RWPE1 (cell line): ENCODE measurements at regions not wholly inside any gene's neighbourhood (a gene's known extent, or its start where the extent isn't known, plus 50 kb on each side); places are given as distances from the start of the nearest gene placed in this dataset.

Source experiments
- CTCF ChIA-PET: fragments of 350-600 bp; sonication (Branson Sonifier 250); formaldehyde crosslinking; extraction: SDS; loops from one replicate; lab custom pipeline; 2021; lab: Yijun Ruan, JAX
- POLR2A ChIA-PET: fragments of 400-600 bp; formaldehyde crosslinking; extraction: SDS; loops from one replicate; lab custom pipeline; 2020; ENCODE audit warnings: antibody characterized with exemption; ENCODE audit not compliant: low non-redundant PET; lab: Yijun Ruan, JAX
- DNase-seq: peaks from one replicate; pipeline ENCODE4 v3.0.0; 2012; ENCODE audit warnings: low spot score
- H3K27ac ChIP-seq: fragments of 450-650 bp; 2 replicates; pipeline ENCODE4 v1.5.1; 2017
- CTCF ChIP-seq: fragments of 450-650 bp; conservative IDR thresholded peaks from 2 replicates; pipeline ENCODE4 v1.5.1; 2017; ENCODE audit warnings: low read depth, mild to moderate bottlenecking

- TF ChIP-seq CTCF, result no peak
- no peak for DNase-seq
- H3K27ac ChIP-seq, result no peak overlapping the region
- CTCF ChIA-PET, result no interaction called here
- POLR2A ChIA-PET, result no interaction called here
Observed at GRCh38 chr15:98167722-98168268, 207.3 kb downstream of the ARRDC4 start.

- no peak for TF ChIP-seq CTCF
- ChIA-PET CTCF (interaction anchor here (1.6 kb wide), 1 partner anchor 266 kb away, joined by 4 read pairs; no protein-coding TSS in a partner anchor), POLR2A (no interaction called here)
- no peak overlapping the region for H3K27ac ChIP-seq
- no peak for DNase-seq
Observed at GRCh38 chr15:98169551-98169950, 209.0 kb downstream of the ARRDC4 start.

- POLR2A ChIA-PET, result no interaction called here
- CTCF ChIA-PET, result interaction anchor here (0.5 to 0.7 kb wide), 3 partner anchors 335 to 1053 kb away, joined by 3 read pairs; no protein-coding TSS in a partner anchor
- DNase-seq, result peak; percentile 16
- no peak for TF ChIP-seq CTCF
- H3K27ac ChIP-seq, result no peak overlapping the region
Observed at GRCh38 chr15:98174286-98174685, 213.8 kb downstream of the ARRDC4 start.

GRCh38 chr15:98174841-98175240 lies 214.3 kb downstream of the ARRDC4 start:
- ChIA-PET CTCF (interaction anchor here (0.5 to 0.7 kb wide), 3 partner anchors 335 to 1054 kb away, joined by 3 read pairs; no protein-coding TSS in a partner anchor), POLR2A (no interaction called here)
- no peak for TF ChIP-seq CTCF
- no peak overlapping the region for H3K27ac ChIP-seq
- no peak for DNase-seq

GRCh38 chr15:98177966-98178592 lies 217.6 kb downstream of the ARRDC4 start:
- peak; percentile 96 for TF ChIP-seq CTCF
- ChIA-PET CTCF (interaction anchor here (0.5 to 2.8 kb wide), 34 partner anchors 15 to 969 kb away, joined by 3 to 58 read pairs (median 4); no protein-coding TSS in a partner anchor), POLR2A (no interaction called here)
- DNase-seq, result peak; percentile 87
- H3K27ac ChIP-seq, result no peak overlapping the region

GRCh38 chr15:98178861-98179260 lies 218.4 kb downstream of the ARRDC4 start:
- no peak overlapping the region for H3K27ac ChIP-seq
- no peak for DNase-seq
- TF ChIP-seq CTCF, result no peak
- CTCF ChIA-PET, result interaction anchor here (0.6 to 2.8 kb wide), 11 partner anchors 59 to 310 kb away, joined by 3 to 58 read pairs (median 5); no protein-coding TSS in a partner anchor
- POLR2A ChIA-PET, result no interaction called here
